SK-N-SH (cell line): ENCODE measurements at regions not wholly inside any gene's neighbourhood (a gene's known extent, or its start where the extent isn't known, plus 50 kb on each side); places are given as distances from the start of the nearest gene placed in this dataset.

ENCODE experiments used
- CTCF ChIA-PET: fragments of 300-600, 350-600 bp; formaldehyde crosslinking; extraction: SDS; loops from one replicate; lab custom pipeline; 2021; lab: Yijun Ruan, JAX
- POLR2A ChIA-PET: fragments of 350-600 bp; sonication (Branson Sonifier 250); formaldehyde crosslinking; extraction: SDS; loops from one replicate; lab custom pipeline; 2020; ENCODE audit warnings: antibody characterized with exemption, inconsistent platforms; lab: Yijun Ruan, JAX
- DNase-seq: peaks from one replicate; pipeline ENCODE4 v3.0.0; 2012
- H2AFZ ChIP-seq: fragments of 200-600 bp; sonication (generic); 2 replicates; pipeline ENCODE4 v1.8.1; 2016; ENCODE audit warnings: antibody characterized with exemption, mild to moderate bottlenecking, low read depth
- H3F3A ChIP-seq: fragments of 200-600 bp; sonication (generic); replicated peaks from 2 replicates; pipeline ENCODE3; 2016; ENCODE audit warnings: antibody characterized with exemption, mild to moderate bottlenecking; ENCODE audit not compliant: insufficient read depth
- H3K27ac ChIP-seq, 2 experiments: fragments of 200-500 bp in 1 of 2; fragments of 200-600 bp in 1 of 2; sonication (Bioruptor generic) in 1 of 2; sonication (generic), shearing (Covaris generic) in 1 of 2; 2 replicates each; pipeline versions ENCODE4 v1.5.1 to v1.6.1; 2014 to 2016; ENCODE audit warnings: low read depth in 2 of 2, inconsistent platforms in 1 of 2, low read length in 1 of 2, mild to moderate bottlenecking in 1 of 2, mixed read lengths in 1 of 2
- H3K27me3 ChIP-seq: fragments of 200-600 bp; sonication (generic), shearing (Covaris generic); 2 replicates; pipeline ENCODE4 v1.6.1; 2016; ENCODE audit warnings: mixed run types; ENCODE audit not compliant: insufficient read depth
- H3K36me3 ChIP-seq, 2 experiments: fragments of 200-500 bp in 1 of 2; fragments of 200-600 bp in 1 of 2; sonication (Bioruptor generic) in 1 of 2; sonication (generic) in 1 of 2; replicated peaks in 1 of 2; 2 replicates each; pipeline versions ENCODE3 to v1.5.1; 2014 to 2016; ENCODE audit warnings: low read length in 1 of 2, mild to moderate bottlenecking in 1 of 2; ENCODE audit not compliant: insufficient read depth in 2 of 2, control insufficient read depth in 1 of 2
- H3K4me1 ChIP-seq, 2 experiments: fragments of 200-500 bp in 1 of 2; fragments of 200-600 bp in 1 of 2; sonication (Bioruptor generic) in 1 of 2; sonication (generic), shearing (Covaris generic) in 1 of 2; 2 replicates each; pipeline versions ENCODE4 v1.5.1 to v1.6.1; 2014 to 2016; ENCODE audit warnings: low read depth in 1 of 2, low read length in 1 of 2, mixed run types in 1 of 2; ENCODE audit not compliant: insufficient read depth in 2 of 2, control insufficient read depth in 1 of 2
- H3K4me2 ChIP-seq: fragments of 200-600 bp; sonication (generic), shearing (Covaris generic); 2 replicates; pipeline ENCODE4 v1.6.1; 2017; ENCODE audit warnings: mixed run types
- H3K4me3 ChIP-seq, 2 experiments: fragments of 200-500 bp in 1 of 2; fragments of 200-600 bp in 1 of 2; sonication (Bioruptor generic) in 1 of 2; sonication (generic), shearing (Covaris generic) in 1 of 2; 2 replicates each; pipeline versions ENCODE4 v1.5.1 to v1.8.1; 2014 to 2016; ENCODE audit warnings: low read depth in 2 of 2, inconsistent platforms in 1 of 2, low read length in 1 of 2, mild to moderate bottlenecking in 1 of 2, mixed read lengths in 1 of 2, moderate library complexity in 1 of 2
- H3K79me2 ChIP-seq: fragments of 200-600 bp; sonication (generic); 2 replicates; pipeline ENCODE4 v1.8.1; 2017; ENCODE audit warnings: mild to moderate bottlenecking; ENCODE audit not compliant: insufficient read depth
- H3K9ac ChIP-seq: fragments of 200-600 bp; sonication (generic); 2 replicates; pipeline ENCODE4 v1.6.1; 2017; ENCODE audit warnings: mixed run types
- H3K9me2 ChIP-seq: fragments of 200-600 bp; sonication (generic); 2 replicates; pipeline ENCODE4 v1.6.1; 2017; ENCODE audit warnings: mixed run types
- H3K9me3 ChIP-seq: fragments of 200-600 bp; sonication (generic); 2 replicates; pipeline ENCODE4 v1.6.1; 2017; ENCODE audit warnings: mixed run types, mild to moderate bottlenecking, moderate library complexity
- H4K20me1 ChIP-seq: fragments of 200-600 bp; sonication (generic); 2 replicates; pipeline ENCODE4 v1.6.1; 2017; ENCODE audit warnings: mild to moderate bottlenecking, mixed run types; ENCODE audit not compliant: insufficient read depth
- ELF1 ChIP-seq: IDR thresholded peaks from 2 replicates; pipeline ENCODE4 v1.4.0; 2012
- FOSL2 ChIP-seq: IDR thresholded peaks from 2 replicates; pipeline ENCODE4 v1.4.0; 2012; ENCODE audit warnings: low read depth, mild to moderate bottlenecking, moderate library complexity, borderline replicate concordance
- FOXJ3 ChIP-seq: sonication (generic); formaldehyde crosslinking; IDR thresholded peaks from 2 replicates; pipeline ENCODE4 v1.5.1; 2020; ENCODE audit warnings: mild to moderate bottlenecking, missing genetic modification reagents
- NFIC ChIP-seq: IDR thresholded peaks from 2 replicates; pipeline ENCODE4 v1.4.0; 2012; ENCODE audit warnings: borderline replicate concordance
- POLR2AphosphoS5 ChIP-seq: IDR thresholded peaks from 2 replicates; pipeline ENCODE4 v1.6.1; 2012; ENCODE audit warnings: low read depth, low read length
- RCOR1 ChIP-seq: fragments of 150-350 bp; IDR thresholded peaks from 2 replicates; pipeline ENCODE4 v1.6.1; 2017; ENCODE audit warnings: antibody characterized with exemption, low read length
- RFX5 ChIP-seq: IDR thresholded peaks from 2 replicates; pipeline ENCODE4 v1.6.1; 2012; ENCODE audit warnings: mild to moderate bottlenecking, improper control_type of control experiment, low read length
- RXRA ChIP-seq: IDR thresholded peaks from 2 replicates; pipeline ENCODE4 v1.4.0; 2012; ENCODE audit warnings: low read depth, mild to moderate bottlenecking, borderline replicate concordance
- SIN3A ChIP-seq: IDR thresholded peaks from 2 replicates; pipeline ENCODE4 v1.6.1; 2012; ENCODE audit warnings: low read depth, mild to moderate bottlenecking, low read length, moderate library complexity, borderline replicate concordance
- SMC3 ChIP-seq: IDR thresholded peaks from 2 replicates; pipeline ENCODE4 v1.6.1; 2012; ENCODE audit warnings: low read depth, low read length, improper control_type of control experiment
- TCF12 ChIP-seq: IDR thresholded peaks from 2 replicates; pipeline ENCODE4 v1.4.0; 2012
- YY1 ChIP-seq: IDR thresholded peaks from 2 replicates; pipeline ENCODE4 v1.4.0; 2012; ENCODE audit warnings: low read depth, mild to moderate bottlenecking
- WGBS: methylation state at CpG from one replicate; pipeline ENCODE4 v1.1.6; 2017; ENCODE audit warnings: low lambda C conversion rate; 5-methylcytosine and 5-hydroxymethylcytosine counted together
- TF ChIP-seq, protein P1 (sequence below): IDR thresholded peaks from 2 replicates; pipeline ENCODE4 v1.4.0; 2012; ENCODE audit warnings: low read depth, borderline replicate concordance
- TF ChIP-seq, protein P2 (sequence below): fragments of 150-350 bp; IDR thresholded peaks from 2 replicates; pipeline ENCODE4 v1.6.1; 2017; ENCODE audit warnings: antibody characterized with exemption, low read length, low read depth, borderline replicate concordance
- TF ChIP-seq, protein P3 (sequence below): IDR thresholded peaks from 2 replicates; pipeline ENCODE4; 2012
- TF ChIP-seq, protein P4 (sequence below): fragments of 150-350 bp; IDR thresholded peaks from 2 replicates; pipeline ENCODE4 v1.6.1; 2016; ENCODE audit warnings: mild to moderate bottlenecking, low read depth, low read length
- TF ChIP-seq, protein P5 (sequence below): IDR thresholded peaks from 2 replicates; pipeline ENCODE4 v1.4.0; 2012; ENCODE audit warnings: low read depth

DNA sequence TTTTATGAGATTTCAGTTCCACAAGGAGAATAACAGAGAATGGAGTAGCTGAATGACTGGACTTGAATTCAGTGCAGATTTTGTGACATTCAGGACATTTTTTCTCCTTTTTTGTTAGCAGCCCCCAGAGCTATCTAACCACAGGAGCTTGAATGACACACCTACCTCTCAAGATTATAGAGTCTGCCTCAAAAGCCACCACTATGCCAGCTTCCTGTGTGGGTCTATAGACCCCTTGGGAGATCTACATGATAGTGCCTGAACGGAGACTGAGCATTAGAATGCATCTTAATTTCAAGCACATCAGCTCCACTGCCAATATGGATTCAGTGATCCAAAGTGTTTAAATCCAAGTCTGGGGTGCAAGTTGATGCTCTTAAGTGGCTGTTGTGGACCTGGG is 74.4 kb upstream of the ZNF648 start:
- 29% methylated on average over 1 of the region's 1 CpG for WGBS

DNA sequence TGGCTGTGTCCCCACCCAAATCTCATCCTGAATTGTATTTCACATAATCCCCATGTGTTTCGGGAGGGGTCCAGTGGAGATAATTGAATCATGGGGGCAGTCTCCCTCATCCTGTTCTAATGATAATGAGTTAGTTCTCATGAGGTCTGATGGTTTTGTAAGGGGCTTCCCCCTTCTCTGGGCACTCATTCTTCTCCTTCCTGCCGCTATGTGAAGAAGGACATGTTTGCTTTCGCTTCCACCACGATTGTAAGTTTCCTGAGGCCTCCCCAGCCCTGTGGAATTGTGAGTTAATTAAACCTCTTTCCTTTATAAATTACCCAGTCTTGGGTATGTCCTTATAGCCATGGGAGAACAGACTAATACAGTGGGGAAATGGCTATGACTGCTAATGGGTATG is 72.7 kb upstream of the ZNF648 start:
- POLR2A ChIA-PET, result no interaction called here
- CTCF ChIA-PET, result interaction anchor here (2.2 to 3.9 kb wide), 2 partner anchors 9 to 262 kb away, joined by 16 to 19 read pairs; no protein-coding TSS in a partner anchor
- 26% methylated on average over 4 of the region's 4 CpGs for WGBS

More for the DNA sequence above, 74.4 kb upstream of the ZNF648 start:
- Histone ChIP-seq H2AFZ (no peak overlapping the region), H3K4me3 (no peak overlapping the region), H3K4me2 (no peak overlapping the region), H3K27ac (no peak overlapping the region), H3K9me3 (no peaks in the 10 kb centered on the region), H3K4me1 (no peaks in the 10 kb centered on the region), H3F3A (no peaks in the 10 kb centered on the region), H3K9me2 (no peaks in the 10 kb centered on the region), H3K27me3 (no peaks in the 10 kb centered on the region), H4K20me1 (no peaks in the 10 kb centered on the region), H3K79me2 (no peaks in the 10 kb centered on the region), H3K36me3 (no peaks in the 10 kb centered on the region), H3K9ac (no peak overlapping the region)
- CTCF ChIA-PET, result interaction anchor here (0.8 to 3.9 kb wide), 3 partner anchors 8 to 260 kb away, joined by 4 to 19 read pairs (median 16); no protein-coding TSS in a partner anchor
- TF ChIP-seq, protein P1, sequence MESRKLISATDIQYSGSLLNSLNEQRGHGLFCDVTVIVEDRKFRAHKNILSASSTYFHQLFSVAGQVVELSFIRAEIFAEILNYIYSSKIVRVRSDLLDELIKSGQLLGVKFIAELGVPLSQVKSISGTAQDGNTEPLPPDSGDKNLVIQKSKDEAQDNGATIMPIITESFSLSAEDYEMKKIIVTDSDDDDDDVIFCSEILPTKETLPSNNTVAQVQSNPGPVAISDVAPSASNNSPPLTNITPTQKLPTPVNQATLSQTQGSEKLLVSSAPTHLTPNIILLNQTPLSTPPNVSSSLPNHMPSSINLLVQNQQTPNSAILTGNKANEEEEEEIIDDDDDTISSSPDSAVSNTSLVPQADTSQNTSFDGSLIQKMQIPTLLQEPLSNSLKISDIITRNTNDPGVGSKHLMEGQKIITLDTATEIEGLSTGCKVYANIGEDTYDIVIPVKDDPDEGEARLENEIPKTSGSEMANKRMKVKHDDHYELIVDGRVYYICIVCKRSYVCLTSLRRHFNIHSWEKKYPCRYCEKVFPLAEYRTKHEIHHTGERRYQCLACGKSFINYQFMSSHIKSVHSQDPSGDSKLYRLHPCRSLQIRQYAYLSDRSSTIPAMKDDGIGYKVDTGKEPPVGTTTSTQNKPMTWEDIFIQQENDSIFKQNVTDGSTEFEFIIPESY, result no peak
- TF ChIP-seq, protein P2, sequence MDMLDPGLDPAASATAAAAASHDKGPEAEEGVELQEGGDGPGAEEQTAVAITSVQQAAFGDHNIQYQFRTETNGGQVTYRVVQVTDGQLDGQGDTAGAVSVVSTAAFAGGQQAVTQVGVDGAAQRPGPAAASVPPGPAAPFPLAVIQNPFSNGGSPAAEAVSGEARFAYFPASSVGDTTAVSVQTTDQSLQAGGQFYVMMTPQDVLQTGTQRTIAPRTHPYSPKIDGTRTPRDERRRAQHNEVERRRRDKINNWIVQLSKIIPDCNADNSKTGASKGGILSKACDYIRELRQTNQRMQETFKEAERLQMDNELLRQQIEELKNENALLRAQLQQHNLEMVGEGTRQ, result no peak
- TF ChIP-seq TCF12 (no peak), RCOR1 (no peak)
- no peak for DNase-seq
- POLR2A ChIA-PET, result no interaction called here

More for the DNA sequence above, 72.7 kb upstream of the ZNF648 start:
- Histone ChIP-seq H3K4me3 (no peak overlapping the region), H3F3A (no peaks in the 10 kb centered on the region), H3K27ac (no peak overlapping the region), H3K4me2 (no peak overlapping the region), H3K27me3 (no peaks in the 10 kb centered on the region), H3K79me2 (no peaks in the 10 kb centered on the region), H3K36me3 (no peaks in the 10 kb centered on the region), H2AFZ (no peak overlapping the region), H4K20me1 (no peaks in the 10 kb centered on the region), H3K9ac (no peak overlapping the region), H3K4me1 (no peaks in the 10 kb centered on the region), H3K9me2 (no peaks in the 10 kb centered on the region), H3K9me3 (no peaks in the 10 kb centered on the region)
- no peak for DNase-seq
- TF ChIP-seq RCOR1, result no peak
- TF ChIP-seq, protein P3, sequence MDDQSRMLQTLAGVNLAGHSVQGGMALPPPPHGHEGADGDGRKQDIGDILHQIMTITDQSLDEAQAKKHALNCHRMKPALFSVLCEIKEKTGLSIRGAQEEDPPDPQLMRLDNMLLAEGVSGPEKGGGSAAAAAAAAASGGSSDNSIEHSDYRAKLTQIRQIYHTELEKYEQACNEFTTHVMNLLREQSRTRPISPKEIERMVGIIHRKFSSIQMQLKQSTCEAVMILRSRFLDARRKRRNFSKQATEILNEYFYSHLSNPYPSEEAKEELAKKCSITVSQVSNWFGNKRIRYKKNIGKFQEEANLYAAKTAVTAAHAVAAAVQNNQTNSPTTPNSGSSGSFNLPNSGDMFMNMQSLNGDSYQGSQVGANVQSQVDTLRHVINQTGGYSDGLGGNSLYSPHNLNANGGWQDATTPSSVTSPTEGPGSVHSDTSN, result no peak
- TF ChIP-seq TCF12, result no peak
- no peak for TF ChIP-seq SIN3A
- TF ChIP-seq, protein P2, result no peak
- TF ChIP-seq, protein P4, sequence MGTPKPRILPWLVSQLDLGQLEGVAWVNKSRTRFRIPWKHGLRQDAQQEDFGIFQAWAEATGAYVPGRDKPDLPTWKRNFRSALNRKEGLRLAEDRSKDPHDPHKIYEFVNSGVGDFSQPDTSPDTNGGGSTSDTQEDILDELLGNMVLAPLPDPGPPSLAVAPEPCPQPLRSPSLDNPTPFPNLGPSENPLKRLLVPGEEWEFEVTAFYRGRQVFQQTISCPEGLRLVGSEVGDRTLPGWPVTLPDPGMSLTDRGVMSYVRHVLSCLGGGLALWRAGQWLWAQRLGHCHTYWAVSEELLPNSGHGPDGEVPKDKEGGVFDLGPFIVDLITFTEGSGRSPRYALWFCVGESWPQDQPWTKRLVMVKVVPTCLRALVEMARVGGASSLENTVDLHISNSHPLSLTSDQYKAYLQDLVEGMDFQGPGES, result no peak
- TF ChIP-seq, protein P1, result no peak
- TF ChIP-seq, protein P5, sequence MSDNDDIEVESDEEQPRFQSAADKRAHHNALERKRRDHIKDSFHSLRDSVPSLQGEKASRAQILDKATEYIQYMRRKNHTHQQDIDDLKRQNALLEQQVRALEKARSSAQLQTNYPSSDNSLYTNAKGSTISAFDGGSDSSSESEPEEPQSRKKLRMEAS, result no peak
- no peak for TF ChIP-seq FOSL2
- no peak for TF ChIP-seq RFX5
- TF ChIP-seq YY1, result no peak
- TF ChIP-seq NFIC, result no peak
- no peak for TF ChIP-seq ELF1
- TF ChIP-seq FOXJ3 (CRISPR knock-in tag), result no peak
- TF ChIP-seq POLR2AphosphoS5, result no peak
- TF ChIP-seq SMC3, result no peak
- TF ChIP-seq RXRA, result no peak
